T-cell (primary cell): ENCODE measurements at regions not wholly inside any gene's neighbourhood (a gene's known extent, or its start where the extent isn't known, plus 50 kb on each side); places are given as distances from the start of the nearest gene placed in this dataset.
"Not testable (repeated sequence)": the region's sequence is repeated elsewhere in the genome, so short reads cannot be mapped to it uniquely, and the experiment has no call there.

Experiments
- ATAC-seq, 4 experiments: fragments of 200-7000 bp in 3 of 4; fragments of 150-1000 bp in 1 of 4; cut with Tn5 transposase; replicated peaks in 1 of 4; 1 replicate in 3 of 4; 2 replicates in 1 of 4; pipeline ENCODE4 v1.10.0; 2021; ENCODE audit warnings: moderate library complexity in 3 of 4, mild to moderate bottlenecking in 2 of 4, moderate number of reproducible peaks in 1 of 4
- CTCF ChIA-PET, 2 donors: fragments of 300-600 bp; sonication (Branson Sonifier 250); formaldehyde crosslinking; loops; one replicate each; lab custom pipeline; 2022; ENCODE audit warnings: antibody characterized with exemption in 2 of 2; lab: Charles Lee
- POLR2A ChIA-PET, 2 donors: fragments of 300-600 bp; sonication (Branson Sonifier 250); formaldehyde crosslinking; loops; one replicate each; lab custom pipeline; 2022; ENCODE audit warnings: antibody characterized with exemption in 2 of 2; lab: Charles Lee
- DNase-seq, 35 experiments: peaks; one replicate each; pipeline versions ENCODE4 v3.0.0 to v3.0.0-alpha.2; 2013 to 2023
- H3K27ac ChIP-seq: one replicate; pipeline ENCODE4 v1.5.1; 2013; ENCODE audit warnings: low read length
- H3K27me3 ChIP-seq, 2 experiments: replicated peaks in 1 of 2; 1 replicate in 1 of 2; 2 replicates in 1 of 2; pipeline versions ENCODE4 v1.6.1 to v1.7.0; 2013; ENCODE audit warnings: low read length in 1 of 2, mixed read lengths in 1 of 2; ENCODE audit not compliant: control insufficient read depth in 2 of 2, insufficient read depth in 2 of 2; ENCODE audit errors: extremely low read depth in 1 of 2
- H3K36me3 ChIP-seq, 2 donors: 1 replicate in 1 of 2; 2 replicates in 1 of 2; pipeline versions ENCODE4 v1.6.1 to v1.7.0; 2013; ENCODE audit warnings: low read length in 1 of 2; ENCODE audit not compliant: control insufficient read depth in 2 of 2, insufficient read depth in 1 of 2; ENCODE audit errors: extremely low read depth in 1 of 2
- H3K4me1 ChIP-seq, 2 experiments: 1 replicate in 1 of 2; 2 replicates in 1 of 2; pipeline versions ENCODE4 v1.6.1 to v1.7.0; 2013; ENCODE audit warnings: low read length in 2 of 2, mixed read lengths in 1 of 2; ENCODE audit not compliant: insufficient read depth in 2 of 2, control insufficient read depth in 1 of 2; ENCODE audit errors: extremely low read depth in 1 of 2
- H3K4me3 ChIP-seq, 2 donors: 1 replicate in 1 of 2; 2 replicates in 1 of 2; pipeline versions ENCODE4 v1.5.1 to v1.7.0; 2013; ENCODE audit warnings: mild to moderate bottlenecking in 2 of 2, low read length in 1 of 2, moderate library complexity in 1 of 2; ENCODE audit not compliant: control insufficient read depth in 1 of 2; ENCODE audit errors: extremely low read depth in 1 of 2
- H3K9me3 ChIP-seq: 2 replicates; pipeline ENCODE4 v1.7.0; 2013
- H3K27ac Mint-ChIP-seq, 2 donors: one replicate each; pipeline ENCODE4 v1.8.0; 2020 to 2021; ENCODE audit warnings: mild to moderate bottlenecking in 2 of 2, mixed read lengths in 2 of 2
- H3K27me3 Mint-ChIP-seq, 2 donors: one replicate each; pipeline ENCODE4 v1.8.0; 2021 to 2022; ENCODE audit warnings: mixed read lengths in 2 of 2
- H3K36me3 Mint-ChIP-seq: one replicate; pipeline ENCODE4 v1.8.0; 2021; ENCODE audit warnings: mixed read lengths
- H3K4me1 Mint-ChIP-seq, 3 donors: one replicate each; pipeline ENCODE4 v1.8.0; 2020 to 2022; ENCODE audit warnings: mixed read lengths in 3 of 3, mild to moderate bottlenecking in 1 of 3
- H3K4me3 Mint-ChIP-seq, 3 donors: one replicate each; pipeline ENCODE4 v1.8.0; 2020 to 2022; ENCODE audit warnings: mild to moderate bottlenecking in 3 of 3, mixed read lengths in 3 of 3, moderate library complexity in 3 of 3
- H3K9me3 Mint-ChIP-seq, 3 donors: one replicate each; pipeline ENCODE4 v1.8.0; 2020 to 2022; ENCODE audit warnings: mixed read lengths in 3 of 3
- WGBS: methylation state at CpG from one replicate; pipeline ENCODE4 v1.1.5; 2013; ENCODE audit warnings: missing lambda C conversion rate; ENCODE audit not compliant: insufficient coverage; 5-methylcytosine and 5-hydroxymethylcytosine counted together

DNA sequence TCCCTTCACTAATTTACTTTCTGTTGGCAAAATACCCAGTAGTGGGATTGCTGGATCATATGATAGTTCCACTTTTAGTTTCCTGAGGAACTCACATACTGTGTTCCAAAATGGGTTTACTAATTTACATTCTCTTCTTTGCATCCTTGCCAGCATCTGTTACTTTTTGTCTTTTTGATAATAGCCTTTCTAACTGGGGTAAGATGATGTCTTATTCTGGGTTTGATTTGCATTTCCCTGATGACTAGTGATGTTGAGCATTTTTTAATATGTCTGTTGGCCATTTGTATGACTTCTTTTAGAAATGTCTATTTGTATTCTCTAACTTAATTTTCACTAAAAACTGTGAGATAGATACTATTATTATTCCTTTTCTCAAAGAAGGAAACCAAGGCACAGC is 411.7 kb downstream of the SOCS6 start:
- Mint-ChIP-seq H3K9me3 (peaks cover 8 to 14% (median 12%) of the 10 kb centered on the region in 3 donors), H3K27me3 (no peaks in the 10 kb centered on the region), H3K4me3 (no peak overlapping the region), H3K4me1 (peaks cover 3 to 11% (median 5%) of the 10 kb centered on the region in 3 donors), H3K27ac (no peak overlapping the region), H3K36me3 (peaks cover 7% of the 10 kb centered on the region)
- Histone ChIP-seq H3K27ac (no peak overlapping the region), H3K27me3 (no peaks in the 10 kb centered on the region), H3K9me3 (no peaks in the 10 kb centered on the region), H3K36me3 (no peaks in the 10 kb centered on the region), H3K4me3 (no peak overlapping the region), H3K4me1 (no peaks in the 10 kb centered on the region)
- no peak for DNase-seq
- ChIA-PET CTCF (no interaction called here), POLR2A (interaction anchor here in 1 of 2 donors (0.6 kb wide), 1 partner anchor 762 kb away, joined by 3 read pairs; no protein-coding TSS in a partner anchor)
- no peak for ATAC-seq

DNA sequence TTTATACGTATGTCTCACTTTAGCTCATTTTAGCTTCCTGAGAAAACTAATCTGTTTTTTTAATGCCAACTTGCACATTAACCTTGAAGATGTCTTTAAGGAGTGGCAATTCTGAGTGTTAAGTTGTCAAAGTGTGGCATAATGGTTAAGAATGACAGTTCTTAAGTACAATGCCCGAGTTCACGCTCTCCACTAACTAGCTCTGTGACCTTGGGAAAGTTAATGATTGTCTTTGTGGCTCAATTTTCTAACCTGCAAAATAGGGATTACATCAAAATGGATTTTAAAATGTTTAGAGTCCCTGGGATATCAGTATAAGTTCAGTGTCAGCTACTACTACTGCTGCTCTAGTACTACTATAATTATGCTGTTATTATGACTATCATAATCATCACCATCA is 409.7 kb downstream of the SOCS6 start:
- no peaks in the 10 kb centered on the region for H3K36me3 ChIP-seq
- ATAC-seq: no peak
- ChIA-PET CTCF (no interaction called here), POLR2A (no interaction called here)
- no peak overlapping the region for H3K4me3 ChIP-seq
- H3K9me3 Mint-ChIP-seq: peaks cover 8 to 14% (median 12%) of the 10 kb centered on the region in 3 donors
- H3K4me1 ChIP-seq: no peaks in the 10 kb centered on the region
- H3K9me3 ChIP-seq: no peaks in the 10 kb centered on the region
- H3K36me3 Mint-ChIP-seq: peaks cover 7% of the 10 kb centered on the region
- H3K27me3 Mint-ChIP-seq: no peaks in the 10 kb centered on the region
- H3K27ac ChIP-seq: no peak overlapping the region
- H3K27ac Mint-ChIP-seq: no peak overlapping the region
- DNase-seq: no peak
- peaks cover 3 to 11% (median 5%) of the 10 kb centered on the region in 3 donors for H3K4me1 Mint-ChIP-seq
- 100% methylated on average over 1 of the region's 3 CpGs for WGBS
- H3K27me3 ChIP-seq: no peaks in the 10 kb centered on the region
- no peak overlapping the region for H3K4me3 Mint-ChIP-seq

DNA sequence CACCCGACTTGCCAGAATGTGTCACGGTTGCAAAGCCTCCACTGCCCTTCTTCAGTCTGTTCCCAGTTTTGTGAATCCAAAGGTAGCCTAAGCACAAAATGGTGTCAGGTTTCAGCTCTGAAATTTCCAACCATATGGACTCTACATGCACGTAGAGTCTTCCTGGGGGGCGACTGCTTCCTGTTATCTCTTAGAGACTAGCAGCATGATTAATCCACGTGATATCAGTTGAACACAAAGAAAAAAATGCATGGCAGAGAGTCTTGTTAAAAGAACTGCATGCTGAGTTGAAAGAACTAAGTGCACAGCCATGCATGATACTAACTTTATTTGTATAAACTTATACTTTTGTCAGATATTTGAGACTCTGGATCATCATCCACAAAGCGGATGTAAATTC is 404.4 kb downstream of the SOCS6 start:
- Histone ChIP-seq H3K4me1 (no peaks in the 10 kb centered on the region), H3K4me3 (no peak overlapping the region), H3K9me3 (no peaks in the 10 kb centered on the region), H3K27me3 (no peaks in the 10 kb centered on the region), H3K27ac (no peak overlapping the region), H3K36me3 (no peaks in the 10 kb centered on the region)
- peaks cover 0 to 2% of the 10 kb centered on the region in 2 donors for H3K27me3 Mint-ChIP-seq
- H3K9me3 Mint-ChIP-seq: peaks cover 7 to 16% (median 13%) of the 10 kb centered on the region in 3 donors
- DNase-seq (no peak), ATAC-seq (no peak)
- peaks cover 7 to 9% (median 8%) of the 10 kb centered on the region in 3 donors for H3K4me1 Mint-ChIP-seq
- H3K4me3 Mint-ChIP-seq: no peak overlapping the region
- ChIA-PET CTCF (interaction anchor here in 1 of 2 donors (1.4 kb wide), 1 partner anchor 16 kb away, joined by 3 read pairs; no protein-coding TSS in a partner anchor), POLR2A (no interaction called here)
- H3K27ac Mint-ChIP-seq: no peak overlapping the region
- WGBS: 90% methylated on average over 2 of the region's 6 CpGs
- peaks cover 5% of the 10 kb centered on the region for H3K36me3 Mint-ChIP-seq

DNA sequence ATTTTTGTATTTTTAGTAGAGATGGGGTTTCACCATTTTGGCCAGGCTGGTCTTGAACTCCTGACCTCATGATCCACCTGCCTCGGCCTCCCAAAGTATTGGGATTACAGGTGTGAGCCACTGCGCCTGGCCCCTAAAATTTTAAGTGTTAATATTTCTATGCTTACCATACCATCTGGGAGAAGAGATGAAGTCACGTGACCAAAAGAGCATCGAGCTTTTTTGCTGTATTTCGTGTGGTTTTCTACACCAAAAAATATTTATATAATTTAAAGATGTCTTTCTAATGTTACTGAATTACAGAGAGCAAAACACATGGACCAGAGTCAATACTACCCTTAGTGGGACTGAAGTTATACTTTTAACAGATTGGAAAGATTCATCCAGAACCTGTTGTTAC is 400.9 kb downstream of the SOCS6 start:
- H3K27ac Mint-ChIP-seq, H3K27me3 ChIP-seq, CTCF ChIA-PET, H3K4me3 Mint-ChIP-seq, DNase-seq, H3K9me3 ChIP-seq, H3K36me3 ChIP-seq, H3K9me3 Mint-ChIP-seq, H3K4me1 ChIP-seq, ATAC-seq, H3K4me3 ChIP-seq, H3K36me3 Mint-ChIP-seq, H3K27ac ChIP-seq, H3K27me3 Mint-ChIP-seq: not testable (repeated sequence)
- peaks cover 10 to 17% (median 12%) of the 10 kb centered on the region in 3 donors for H3K4me1 Mint-ChIP-seq
- POLR2A ChIA-PET: interaction anchor here in 1 of 2 donors (0.6 kb wide), 1 partner anchor 56 kb away, joined by 3 read pairs; no protein-coding TSS in a partner anchor
- WGBS: no CpG with 5 or more reads among the region's 5 CpGs

DNA sequence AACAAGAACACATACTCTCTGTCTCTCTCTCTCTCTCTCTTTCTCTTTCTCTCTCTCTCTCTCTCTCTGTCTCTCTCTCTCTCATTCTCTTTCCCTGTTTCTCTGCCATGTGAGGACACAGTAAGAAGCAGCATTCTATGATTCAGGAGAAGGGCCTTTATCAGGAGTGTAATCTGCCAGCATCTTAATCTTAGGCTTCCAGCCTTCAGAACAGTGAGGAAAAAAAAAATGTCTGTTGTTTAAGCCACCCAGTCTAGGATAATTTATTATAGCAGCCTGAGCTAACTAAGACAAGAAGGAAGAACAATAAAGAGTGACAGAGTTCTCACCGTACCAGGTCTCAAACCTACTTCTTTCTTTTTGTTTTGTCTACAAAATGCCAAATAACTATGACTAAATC is 399.4 kb downstream of the SOCS6 start:
- Histone ChIP-seq H3K36me3 (no peaks in the 10 kb centered on the region), H3K4me1 (no peaks in the 10 kb centered on the region), H3K4me3 (no peak overlapping the region), H3K27me3 (no peaks in the 10 kb centered on the region), H3K9me3 (no peaks in the 10 kb centered on the region), H3K27ac (no peak overlapping the region)
- Mint-ChIP-seq H3K27me3 (peaks cover 0 to 2% of the 10 kb centered on the region in 2 donors), H3K4me3 (no peak overlapping the region), H3K27ac (peak overlapping the region; percentile 77 to 79), H3K4me1 (peaks cover 21 to 27% (median 25%) of the 10 kb centered on the region in 3 donors), H3K9me3 (peaks cover 4 to 9% (median 6%) of the 10 kb centered on the region in 3 donors), H3K36me3 (no peaks in the 10 kb centered on the region)
- no CpG with 5 or more reads among the region's 1 CpG for WGBS
- ChIA-PET CTCF (no interaction called here), POLR2A (no interaction called here)
- no peak for ATAC-seq
- no peak for DNase-seq

DNA sequence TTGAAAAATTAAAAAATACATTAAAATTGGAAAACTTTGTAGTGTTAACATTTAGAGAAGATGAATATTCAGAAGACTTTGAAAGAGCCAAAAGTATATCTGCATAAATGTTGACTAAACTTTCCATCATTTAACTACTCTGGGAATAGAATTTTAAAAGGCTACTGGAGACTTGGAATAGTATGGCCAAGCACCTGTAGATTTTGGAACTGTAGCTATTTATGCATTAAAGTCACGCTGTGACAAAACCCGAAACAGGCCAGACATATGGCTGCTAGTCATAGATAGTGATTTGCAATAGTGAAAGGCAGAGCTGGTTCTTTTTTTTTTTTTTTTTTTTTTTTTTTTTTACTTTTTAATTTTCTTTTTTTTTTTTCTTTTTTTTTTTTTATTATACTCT is 396.0 kb downstream of the SOCS6 start:
- Mint-ChIP-seq H3K36me3 (peaks cover 5% of the 10 kb centered on the region), H3K4me1 (peaks cover 23 to 30% (median 24%) of the 10 kb centered on the region in 3 donors), H3K27ac (no peak overlapping the region), H3K4me3 (no peak overlapping the region), H3K27me3 (no peaks in the 10 kb centered on the region), H3K9me3 (peaks cover 3 to 6% (median 3%) of the 10 kb centered on the region in 3 donors)
- Histone ChIP-seq H3K27ac (no peak overlapping the region), H3K27me3 (no peaks in the 10 kb centered on the region), H3K4me1 (no peaks in the 10 kb centered on the region), H3K9me3 (no peaks in the 10 kb centered on the region), H3K36me3 (no peaks in the 10 kb centered on the region), H3K4me3 (no peak overlapping the region)
- no CpG with 5 or more reads among the region's 2 CpGs for WGBS
- ATAC-seq (no peak), DNase-seq (no peak)
- ChIA-PET POLR2A (no interaction called here), CTCF (interaction anchor here in 1 of 2 donors (0.6 kb wide), 1 partner anchor 205 kb away, joined by 3 read pairs; no protein-coding TSS in a partner anchor)
